Fibroblast of upper back skin (primary cell): ENCODE measurements at regions not wholly inside any gene's neighbourhood (a gene's known extent, or its start where the extent isn't known, plus 50 kb on each side); places are given as distances from the start of the nearest gene placed in this dataset.
A peak's percentile ranks its signal among the peaks of the same experiment; 100 is the strongest.

Source experiments
- DNase-seq: peaks from one replicate; pipeline ENCODE4 v3.0.0-alpha.2; 2013

- no peak for DNase-seq
Measured at GRCh38 chr11:28457481-28458065, 349.4 kb downstream of the METTL15 start.

GRCh38 chr11:28448186-28448585 is 340.0 kb downstream of the METTL15 start:
- no peak for DNase-seq

- peak; percentile 66 for DNase-seq
Measured at GRCh38 chr11:28447226-28447625, 339.0 kb downstream of the METTL15 start.

GRCh38 chr11:28442131-28442530 is 333.9 kb downstream of the METTL15 start:
- DNase-seq = peak; percentile 72

GRCh38 chr11:28439403-28439802 is 331.2 kb downstream of the METTL15 start:
- DNase-seq = no peak

- DNase-seq = no peak
Measured at GRCh38 chr11:28420099-28420498, 311.9 kb downstream of the METTL15 start.

- no peak for DNase-seq
Measured at GRCh38 chr11:28417601-28418323, 309.6 kb downstream of the METTL15 start.

- DNase-seq = no peak
Measured at GRCh38 chr11:28412029-28412428, 303.8 kb downstream of the METTL15 start.

GRCh38 chr11:28401446-28401845 is 293.3 kb downstream of the METTL15 start:
- DNase-seq = no peak

- DNase-seq = peak; percentile 58
Measured at GRCh38 chr11:28400331-28401100, 292.3 kb downstream of the METTL15 start.

GRCh38 chr11:28393348-28393747 is 285.2 kb downstream of the METTL15 start:
- no peak for DNase-seq

GRCh38 chr11:28384418-28384817 is 276.2 kb downstream of the METTL15 start:
- DNase-seq = peak; percentile 99

GRCh38 chr11:28383456-28383855 is 275.3 kb downstream of the METTL15 start:
- peak; percentile 86 for DNase-seq
